ENCODE measurements at regions not wholly inside any gene's neighbourhood (a gene's known extent, or its start where the extent isn't known, plus 50 kb on each side); places are given as distances from the start of the nearest gene placed in this dataset.

- ATAC-seq: no peak
- no peak for TF ChIP-seq ZFP3 (CRISPR knock-in tag; IDR thresholded peaks at IDR 0.05)
- no peak for TF ChIP-seq ISL1 (CRISPR knock-in tag; IDR thresholded peaks at IDR 0.05)
- no peak for TF ChIP-seq TOX (CRISPR knock-in tag; IDR thresholded peaks at IDR 0.05; ENCODE audit: borderline replicate concordance)
- TF ChIP-seq CSDC2 (CRISPR knock-in tag; IDR thresholded peaks at IDR 0.05): no peak
- no peak for TF ChIP-seq SNAI2 (CRISPR knock-in tag; IDR thresholded peaks at IDR 0.05)
- no peak for TF ChIP-seq POU6F1 (CRISPR knock-in tag; IDR thresholded peaks at IDR 0.05; ENCODE audit: borderline replicate concordance, low read depth)
- TF ChIP-seq PATZ1 (CRISPR knock-in tag; IDR thresholded peaks at IDR 0.05; ENCODE audit: borderline replicate concordance): no peak
- TF ChIP-seq, protein P1, sequence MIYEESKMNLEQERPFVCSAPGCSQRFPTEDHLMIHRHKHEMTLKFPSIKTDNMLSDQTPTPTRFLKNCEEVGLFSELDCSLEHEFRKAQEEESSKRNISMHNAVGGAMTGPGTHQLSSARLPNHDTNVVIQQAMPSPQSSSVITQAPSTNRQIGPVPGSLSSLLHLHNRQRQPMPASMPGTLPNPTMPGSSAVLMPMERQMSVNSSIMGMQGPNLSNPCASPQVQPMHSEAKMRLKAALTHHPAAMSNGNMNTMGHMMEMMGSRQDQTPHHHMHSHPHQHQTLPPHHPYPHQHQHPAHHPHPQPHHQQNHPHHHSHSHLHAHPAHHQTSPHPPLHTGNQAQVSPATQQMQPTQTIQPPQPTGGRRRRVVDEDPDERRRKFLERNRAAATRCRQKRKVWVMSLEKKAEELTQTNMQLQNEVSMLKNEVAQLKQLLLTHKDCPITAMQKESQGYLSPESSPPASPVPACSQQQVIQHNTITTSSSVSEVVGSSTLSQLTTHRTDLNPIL (CRISPR knock-in tag; IDR thresholded peaks at IDR 0.05; ENCODE audit: low read depth): no peak
- no peak for TF ChIP-seq ZNF8 (CRISPR knock-in tag; IDR thresholded peaks at IDR 0.05)
- no peak for TF ChIP-seq RARB (CRISPR knock-in tag; IDR thresholded peaks at IDR 0.05)
- TF ChIP-seq GLIS3 (CRISPR knock-in tag; IDR thresholded peaks at IDR 0.05): no peak
These were observed 401.3 kb downstream of the PCDH17 start for GRCh38 chr13:58032676-58033460.

DNA sequence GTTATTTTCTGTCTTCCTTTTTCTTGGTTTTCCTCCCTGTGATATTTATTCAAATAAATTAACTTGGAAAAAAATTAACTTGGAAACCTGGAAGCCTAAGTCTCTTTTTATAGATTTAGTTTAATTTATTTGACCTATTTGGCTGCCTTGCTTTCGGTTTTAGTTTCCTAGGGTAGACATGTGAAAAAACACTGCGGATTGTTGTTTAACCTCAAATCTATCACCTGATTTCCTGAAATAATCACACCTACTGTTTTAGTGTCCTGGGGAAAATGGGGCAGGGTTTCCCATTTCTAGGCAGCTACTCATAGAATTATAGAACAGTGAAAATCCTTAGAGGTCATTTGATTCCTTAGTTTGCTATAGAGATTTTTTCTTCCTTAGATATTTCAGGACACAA lies 412.4 kb downstream of the PCDH17 start:
- no peak for ATAC-seq
- TF ChIP-seq TSHZ2 (CRISPR knock-in tag; IDR thresholded peaks at IDR 0.05) (no peak), ISL1 (CRISPR knock-in tag; IDR thresholded peaks at IDR 0.05) (no peak), SNAI2 (CRISPR knock-in tag; IDR thresholded peaks at IDR 0.05) (no peak), PPARA (CRISPR knock-in tag; IDR thresholded peaks at IDR 0.05; ENCODE audit: borderline replicate concordance) (no peak), ZNF565 (CRISPR knock-in tag; conservative IDR thresholded peaks at IDR 0.05; ENCODE audit: low read depth) (no peak), BACH2 (CRISPR knock-in tag; IDR thresholded peaks at IDR 0.05; ENCODE audit: borderline replicate concordance) (no peak), TCF4 (CRISPR knock-in tag; IDR thresholded peaks at IDR 0.05; ENCODE audit: borderline replicate concordance) (no peak), PATZ1 (CRISPR knock-in tag; IDR thresholded peaks at IDR 0.05; ENCODE audit: borderline replicate concordance) (no peak), ZC3H10 (CRISPR knock-in tag; IDR thresholded peaks at IDR 0.05) (no peak), OSR1 (CRISPR knock-in tag; IDR thresholded peaks at IDR 0.05) (no peak), CSDC2 (CRISPR knock-in tag; IDR thresholded peaks at IDR 0.05) (no peak), TOX (CRISPR knock-in tag; IDR thresholded peaks at IDR 0.05; ENCODE audit: borderline replicate concordance) (no peak)
- TF ChIP-seq, protein P1 (CRISPR knock-in tag; IDR thresholded peaks at IDR 0.05; ENCODE audit: low read depth): no peak
- TF ChIP-seq, protein P2, sequence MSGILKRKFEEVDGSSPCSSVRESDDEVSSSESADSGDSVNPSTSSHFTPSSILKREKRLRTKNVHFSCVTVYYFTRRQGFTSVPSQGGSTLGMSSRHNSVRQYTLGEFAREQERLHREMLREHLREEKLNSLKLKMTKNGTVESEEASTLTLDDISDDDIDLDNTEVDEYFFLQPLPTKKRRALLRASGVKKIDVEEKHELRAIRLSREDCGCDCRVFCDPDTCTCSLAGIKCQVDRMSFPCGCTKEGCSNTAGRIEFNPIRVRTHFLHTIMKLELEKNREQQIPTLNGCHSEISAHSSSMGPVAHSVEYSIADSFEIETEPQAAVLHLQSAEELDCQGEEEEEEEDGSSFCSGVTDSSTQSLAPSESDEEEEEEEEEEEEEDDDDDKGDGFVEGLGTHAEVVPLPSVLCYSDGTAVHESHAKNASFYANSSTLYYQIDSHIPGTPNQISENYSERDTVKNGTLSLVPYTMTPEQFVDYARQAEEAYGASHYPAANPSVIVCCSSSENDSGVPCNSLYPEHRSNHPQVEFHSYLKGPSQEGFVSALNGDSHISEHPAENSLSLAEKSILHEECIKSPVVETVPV (CRISPR knock-in tag; IDR thresholded peaks at IDR 0.05): no peak

All from SK-N-SH treated with all-trans-retinoic acid at 6 μM for 48 hours (cell line).